ENCODE measurements at regions not wholly inside any gene's neighbourhood (a gene's known extent, or its start where the extent isn't known, plus 50 kb on each side); places are given as distances from the start of the nearest gene placed in this dataset.

- no peak for TF ChIP-seq CTCF (IDR thresholded peaks at IDR 0.05; ENCODE audit: low read depth, low read length)
- no peak overlapping the region for H3K4me3 ChIP-seq (ENCODE audit: low read depth, low read length)
These were observed 221.1 kb downstream of the ENC1 start for GRCh38 chr5:74419468-74419867.

GRCh38 chr5:74418709-74419108 is 221.8 kb downstream of the ENC1 start:
- TF ChIP-seq CTCF (IDR thresholded peaks at IDR 0.05; ENCODE audit: low read depth, low read length) = no peak
- no peak overlapping the region for H3K4me3 ChIP-seq (ENCODE audit: low read depth, low read length)

- no peak overlapping the region for H3K4me3 ChIP-seq (ENCODE audit: low read depth, low read length)
- no peak for TF ChIP-seq CTCF (IDR thresholded peaks at IDR 0.05; ENCODE audit: low read depth, low read length)
These were observed 222.3 kb downstream of the ENC1 start for GRCh38 chr5:74418261-74418660.

GRCh38 chr5:74415695-74416102 is 224.8 kb downstream of the ENC1 start:
- H3K4me3 ChIP-seq (ENCODE audit: low read depth, low read length) = no peak overlapping the region
- TF ChIP-seq CTCF (IDR thresholded peaks at IDR 0.05; ENCODE audit: low read depth, low read length) = no peak

GRCh38 chr5:74414228-74414627 is 226.3 kb downstream of the ENC1 start:
- no peak for TF ChIP-seq CTCF (IDR thresholded peaks at IDR 0.05; ENCODE audit: low read depth, low read length)
- H3K4me3 ChIP-seq (ENCODE audit: low read depth, low read length) = no peak overlapping the region

GRCh38 chr5:74413403-74414048 is 227.0 kb downstream of the ENC1 start:
- H3K4me3 ChIP-seq (ENCODE audit: low read depth, low read length) = no peak overlapping the region
- TF ChIP-seq CTCF (IDR thresholded peaks at IDR 0.05; ENCODE audit: low read depth, low read length) = no peak

- H3K4me3 ChIP-seq (ENCODE audit: low read depth, low read length) = no peak overlapping the region
- no peak for TF ChIP-seq CTCF (IDR thresholded peaks at IDR 0.05; ENCODE audit: low read depth, low read length)
These were observed 228.5 kb downstream of the ENC1 start for GRCh38 chr5:74412066-74412465.

Data from WI38 (cell line).